ENCODE measurements at regions not wholly inside any gene's neighbourhood (a gene's known extent, or its start where the extent isn't known, plus 50 kb on each side); places are given as distances from the start of the nearest gene placed in this dataset.

- Histone ChIP-seq H3K27ac (ENCODE audit: low read length) (no peak overlapping the region), H3K36me3 (ENCODE audit: control insufficient read depth, insufficient read depth, low read length) (no peaks in the 10 kb centered on the region), H3K27me3 (ENCODE audit: control insufficient read depth, insufficient read depth, low read length) (no peaks in the 10 kb centered on the region), H3K4me1 (ENCODE audit: control insufficient read depth, insufficient read depth, low read length) (no peaks in the 10 kb centered on the region), H3K9me3 (replicated peaks; ENCODE audit: control insufficient read depth, low read depth, low read length) (no peaks in the 10 kb centered on the region), H3K4me3 (ENCODE audit: low read length) (no peak overlapping the region)
- no CpG with 5 or more reads among the region's 9 CpGs for WGBS (ENCODE audit: insufficient coverage)
- no peak for DNase-seq
Observed at GRCh38 chr3:21042184-21042583, 708.8 kb downstream of the ZNF385D start.

DNA sequence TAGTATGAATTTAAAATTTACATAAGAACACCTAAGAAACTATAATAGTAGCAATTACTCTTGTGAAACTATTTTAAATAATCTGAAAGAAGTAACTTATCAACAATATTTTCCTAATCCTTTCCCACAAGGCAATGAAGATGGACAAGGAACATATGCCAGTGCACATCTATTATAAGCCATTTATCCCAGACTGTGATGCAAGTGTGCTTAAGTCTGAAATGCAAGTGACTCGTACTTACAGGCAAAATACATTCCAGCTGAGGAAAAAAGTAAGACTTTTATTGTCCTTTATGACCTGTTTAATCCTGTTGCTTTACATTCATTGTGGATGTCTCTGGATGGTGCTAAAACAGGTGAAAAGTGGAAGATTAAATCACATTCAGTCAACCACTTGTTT is 709.4 kb downstream of the ZNF385D start:
- Histone ChIP-seq H3K4me3 (ENCODE audit: low read length) (no peak overlapping the region), H3K27ac (ENCODE audit: low read length) (no peak overlapping the region), H3K4me1 (ENCODE audit: control insufficient read depth, insufficient read depth, low read length) (no peaks in the 10 kb centered on the region), H3K36me3 (ENCODE audit: control insufficient read depth, insufficient read depth, low read length) (no peaks in the 10 kb centered on the region), H3K9me3 (replicated peaks; ENCODE audit: control insufficient read depth, low read depth, low read length) (no peaks in the 10 kb centered on the region), H3K27me3 (ENCODE audit: control insufficient read depth, insufficient read depth, low read length) (no peaks in the 10 kb centered on the region)
- no CpG with 5 or more reads among the region's 1 CpG for WGBS (ENCODE audit: insufficient coverage)
- DNase-seq = peak; percentile 28

GRCh38 chr3:21036888-21037287 is 714.1 kb downstream of the ZNF385D start:
- WGBS (ENCODE audit: insufficient coverage) = no CpG with 5 or more reads among the region's 1 CpG
- no peaks in the 10 kb centered on the region for H3K9me3 ChIP-seq (replicated peaks; ENCODE audit: control insufficient read depth, low read depth, low read length)

GRCh38 chr3:21028412-21028811 is 722.6 kb downstream of the ZNF385D start:
- no peaks in the 10 kb centered on the region for H3K9me3 ChIP-seq (replicated peaks; ENCODE audit: control insufficient read depth, low read depth, low read length)
- no peak overlapping the region for H3K4me3 ChIP-seq (ENCODE audit: low read length)
- no peaks in the 10 kb centered on the region for H3K4me1 ChIP-seq (ENCODE audit: control insufficient read depth, insufficient read depth, low read length)
- no peaks in the 10 kb centered on the region for H3K36me3 ChIP-seq (ENCODE audit: control insufficient read depth, insufficient read depth, low read length)
- H3K27me3 ChIP-seq (ENCODE audit: control insufficient read depth, insufficient read depth, low read length) = no peaks in the 10 kb centered on the region
- no peak for DNase-seq
- 80% methylated on average over 5 of the region's 5 CpGs for WGBS (ENCODE audit: insufficient coverage)
- H3K27ac ChIP-seq (ENCODE audit: low read length) = no peak overlapping the region

More at GRCh38 chr3:21036888-21037287, 714.1 kb downstream of the ZNF385D start:
- Histone ChIP-seq H3K36me3 (ENCODE audit: control insufficient read depth, insufficient read depth, low read length) (no peaks in the 10 kb centered on the region), H3K27ac (ENCODE audit: low read length) (no peak overlapping the region), H3K27me3 (ENCODE audit: control insufficient read depth, insufficient read depth, low read length) (no peaks in the 10 kb centered on the region), H3K4me3 (ENCODE audit: low read length) (no peak overlapping the region), H3K4me1 (ENCODE audit: control insufficient read depth, insufficient read depth, low read length) (no peaks in the 10 kb centered on the region)
- no peak for DNase-seq

DNA sequence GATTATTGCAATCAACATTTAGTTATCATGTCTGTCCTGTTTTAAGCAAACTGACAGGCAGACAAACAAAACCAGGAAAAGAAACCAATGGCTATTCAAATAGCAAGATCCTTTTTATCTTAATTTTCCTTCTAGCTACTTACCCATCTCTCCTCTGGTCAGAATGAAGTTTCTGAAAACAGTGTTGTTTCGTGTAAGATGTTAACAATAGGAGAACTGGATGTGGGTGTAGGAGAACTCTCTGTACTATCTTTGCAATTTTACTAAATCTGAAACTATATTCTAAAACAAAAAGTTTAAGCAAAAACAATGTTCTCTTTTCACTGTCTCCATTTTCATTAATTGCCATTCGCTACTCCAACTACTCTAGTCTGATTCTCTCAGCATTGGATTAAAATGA is 726.4 kb downstream of the ZNF385D start:
- WGBS (ENCODE audit: insufficient coverage) = no CpG with 5 or more reads among the region's 2 CpGs
- Histone ChIP-seq H3K4me1 (ENCODE audit: control insufficient read depth, insufficient read depth, low read length) (no peaks in the 10 kb centered on the region), H3K9me3 (replicated peaks; ENCODE audit: control insufficient read depth, low read depth, low read length) (no peaks in the 10 kb centered on the region), H3K27me3 (ENCODE audit: control insufficient read depth, insufficient read depth, low read length) (no peaks in the 10 kb centered on the region), H3K4me3 (ENCODE audit: low read length) (no peak overlapping the region), H3K36me3 (ENCODE audit: control insufficient read depth, insufficient read depth, low read length) (no peaks in the 10 kb centered on the region), H3K27ac (ENCODE audit: low read length) (no peak overlapping the region)
- no peak for DNase-seq

GRCh38 chr3:21020681-21021080 is 730.3 kb downstream of the ZNF385D start:
- no peak for DNase-seq
- WGBS (ENCODE audit: insufficient coverage) = 58% methylated on average over 3 of the region's 5 CpGs
- no peaks in the 10 kb centered on the region for H3K27me3 ChIP-seq (ENCODE audit: control insufficient read depth, insufficient read depth, low read length)

GRCh38 chr3:21020043-21020442 is 731.0 kb downstream of the ZNF385D start:
- 34% methylated on average over 2 of the region's 2 CpGs for WGBS (ENCODE audit: insufficient coverage)
- no peaks in the 10 kb centered on the region for H3K9me3 ChIP-seq (replicated peaks; ENCODE audit: control insufficient read depth, low read depth, low read length)
- no peaks in the 10 kb centered on the region for H3K27me3 ChIP-seq (ENCODE audit: control insufficient read depth, insufficient read depth, low read length)
- H3K4me3 ChIP-seq (ENCODE audit: low read length) = no peak overlapping the region
- DNase-seq = peak; percentile 6
- H3K36me3 ChIP-seq (ENCODE audit: control insufficient read depth, insufficient read depth, low read length) = no peaks in the 10 kb centered on the region
- no peaks in the 10 kb centered on the region for H3K4me1 ChIP-seq (ENCODE audit: control insufficient read depth, insufficient read depth, low read length)
- no peak overlapping the region for H3K27ac ChIP-seq (ENCODE audit: low read length)

More at GRCh38 chr3:21020681-21021080, 730.3 kb downstream of the ZNF385D start:
- H3K4me1 ChIP-seq (ENCODE audit: control insufficient read depth, insufficient read depth, low read length) = no peaks in the 10 kb centered on the region
- H3K36me3 ChIP-seq (ENCODE audit: control insufficient read depth, insufficient read depth, low read length) = no peaks in the 10 kb centered on the region
- no peak overlapping the region for H3K27ac ChIP-seq (ENCODE audit: low read length)
- no peak overlapping the region for H3K4me3 ChIP-seq (ENCODE audit: low read length)
- H3K9me3 ChIP-seq (replicated peaks; ENCODE audit: control insufficient read depth, low read depth, low read length) = no peaks in the 10 kb centered on the region

DNA sequence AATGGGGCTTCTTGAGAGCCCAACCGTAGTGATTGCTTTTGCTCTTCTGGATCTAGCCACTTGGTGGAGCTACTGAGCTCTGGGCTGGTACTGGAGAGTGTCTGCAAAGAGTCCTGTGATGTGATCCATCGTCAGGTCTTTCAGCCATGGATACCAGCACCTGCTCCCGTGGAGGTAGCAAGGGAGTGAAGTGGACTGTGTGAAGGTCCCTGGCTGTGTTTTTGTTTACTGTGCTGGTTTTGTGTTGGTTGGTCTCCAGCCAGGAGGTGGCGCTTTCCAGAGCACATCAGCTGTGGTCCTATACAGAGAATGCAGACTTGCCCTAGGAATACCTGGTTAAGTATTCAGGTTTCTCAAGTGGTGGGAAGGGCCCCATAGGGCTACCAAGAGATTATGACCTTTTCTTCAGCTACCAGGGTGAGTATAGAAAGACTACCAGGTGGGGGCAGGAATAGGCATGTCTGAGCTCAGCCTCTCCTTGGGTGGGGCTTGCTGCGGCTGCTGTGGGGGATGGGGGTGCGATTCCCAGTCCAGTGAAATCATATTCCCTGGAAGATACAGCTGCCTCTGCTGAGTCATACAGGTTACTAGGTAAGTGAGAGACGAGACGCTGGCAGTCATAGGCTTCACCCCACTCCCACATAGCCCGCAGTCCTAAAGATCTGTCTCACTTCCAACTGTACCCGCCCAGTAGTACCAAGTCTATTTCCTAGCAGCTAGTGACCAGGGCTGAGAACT is 733.7 kb downstream of the ZNF385D start:
- no peaks in the 10 kb centered on the region for H3K36me3 ChIP-seq (ENCODE audit: control insufficient read depth, insufficient read depth, low read length)
- no peak for DNase-seq
- H3K4me3 ChIP-seq (ENCODE audit: low read length) = no peak overlapping the region
- H3K27ac ChIP-seq (ENCODE audit: low read length) = no peak overlapping the region
- H3K27me3 ChIP-seq (ENCODE audit: control insufficient read depth, insufficient read depth, low read length) = no peaks in the 10 kb centered on the region
- no peaks in the 10 kb centered on the region for H3K9me3 ChIP-seq (replicated peaks; ENCODE audit: control insufficient read depth, low read depth, low read length)
- H3K4me1 ChIP-seq (ENCODE audit: control insufficient read depth, insufficient read depth, low read length) = no peaks in the 10 kb centered on the region
- 98% methylated on average over 8 of the region's 10 CpGs for WGBS (ENCODE audit: insufficient coverage)

DNA sequence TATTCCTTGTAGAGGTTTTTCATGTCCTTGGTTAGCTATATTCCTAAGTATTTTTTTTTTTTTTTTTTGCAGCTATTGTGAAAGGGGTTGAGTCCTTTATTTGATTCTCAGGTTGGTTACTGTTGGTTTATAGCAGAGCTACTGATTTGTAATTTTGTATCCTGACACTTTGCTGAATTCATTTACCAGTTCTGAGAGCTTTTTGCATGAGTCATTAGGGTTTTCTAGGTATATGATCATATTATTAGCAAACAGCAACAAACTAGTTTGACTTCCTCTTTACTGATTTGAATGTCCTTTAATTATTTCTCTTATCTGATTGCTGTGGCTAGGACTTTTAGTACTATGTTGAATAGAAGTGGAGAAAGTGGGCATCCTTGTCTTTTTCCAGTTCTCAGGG is 737.4 kb downstream of the ZNF385D start:
- H3K9me3 ChIP-seq (replicated peaks; ENCODE audit: control insufficient read depth, low read depth, low read length) = no peaks in the 10 kb centered on the region
- no peaks in the 10 kb centered on the region for H3K4me1 ChIP-seq (ENCODE audit: control insufficient read depth, insufficient read depth, low read length)
- no peaks in the 10 kb centered on the region for H3K36me3 ChIP-seq (ENCODE audit: control insufficient read depth, insufficient read depth, low read length)
- H3K27me3 ChIP-seq (ENCODE audit: control insufficient read depth, insufficient read depth, low read length) = no peaks in the 10 kb centered on the region
- H3K27ac ChIP-seq (ENCODE audit: low read length) = no peak overlapping the region
- H3K4me3 ChIP-seq (ENCODE audit: low read length) = no peak overlapping the region
- DNase-seq = no peak

DNA sequence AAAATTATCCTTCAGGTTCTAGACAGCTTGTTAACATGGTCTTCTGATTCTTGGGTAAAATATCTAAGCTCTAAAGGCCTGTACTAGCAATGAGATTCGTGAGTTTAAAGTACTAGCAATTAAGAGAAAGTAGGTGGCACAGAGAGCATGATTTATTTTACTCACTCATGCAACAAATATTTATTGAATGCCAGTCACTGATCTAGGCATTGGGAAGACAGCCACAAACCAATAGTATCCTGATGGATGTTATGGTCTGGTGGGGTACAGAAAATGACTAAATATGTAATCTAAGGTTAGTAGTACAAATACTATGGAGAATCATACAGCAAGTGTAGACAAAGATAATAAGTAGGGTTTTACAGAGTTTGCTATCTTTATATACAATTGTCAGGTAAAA is 751.3 kb downstream of the ZNF385D start:
- Histone ChIP-seq H3K27me3 (ENCODE audit: control insufficient read depth, insufficient read depth, low read length) (no peaks in the 10 kb centered on the region), H3K4me3 (ENCODE audit: low read length) (no peak overlapping the region), H3K27ac (ENCODE audit: low read length) (no peak overlapping the region), H3K4me1 (ENCODE audit: control insufficient read depth, insufficient read depth, low read length) (no peaks in the 10 kb centered on the region), H3K9me3 (replicated peaks; ENCODE audit: control insufficient read depth, low read depth, low read length) (no peaks in the 10 kb centered on the region), H3K36me3 (ENCODE audit: control insufficient read depth, insufficient read depth, low read length) (no peaks in the 10 kb centered on the region)
- no CpG with 5 or more reads among the region's 1 CpG for WGBS (ENCODE audit: insufficient coverage)
- DNase-seq = no peak

DNA sequence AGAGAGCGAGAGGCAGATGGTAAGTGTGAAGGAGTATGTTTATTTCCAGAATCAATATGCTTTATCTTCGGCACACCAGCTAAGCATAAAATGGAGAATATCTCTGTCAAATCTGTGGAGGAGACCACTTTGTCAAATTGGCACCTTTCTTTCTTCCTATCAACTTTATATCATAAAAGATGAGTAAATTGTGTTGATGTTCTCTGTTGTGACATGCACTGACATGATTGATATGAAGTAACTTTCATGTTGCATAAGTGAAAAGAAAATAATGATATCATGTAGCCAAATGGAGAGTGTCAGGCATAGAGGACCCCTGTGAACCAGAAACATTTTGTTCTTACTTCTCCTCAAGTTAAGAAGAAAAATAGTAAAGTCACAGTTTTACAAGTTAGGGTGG is 753.8 kb downstream of the ZNF385D start:
- Histone ChIP-seq H3K27ac (ENCODE audit: low read length) (no peak overlapping the region), H3K27me3 (ENCODE audit: control insufficient read depth, insufficient read depth, low read length) (no peaks in the 10 kb centered on the region), H3K36me3 (ENCODE audit: control insufficient read depth, insufficient read depth, low read length) (no peaks in the 10 kb centered on the region), H3K4me1 (ENCODE audit: control insufficient read depth, insufficient read depth, low read length) (no peaks in the 10 kb centered on the region), H3K4me3 (ENCODE audit: low read length) (no peak overlapping the region), H3K9me3 (replicated peaks; ENCODE audit: control insufficient read depth, low read depth, low read length) (no peaks in the 10 kb centered on the region)
- DNase-seq = no peak
- WGBS (ENCODE audit: insufficient coverage) = no CpG with 5 or more reads among the region's 2 CpGs
